GM18498 (cell line): ENCODE measurements at regions not wholly inside any gene's neighbourhood (a gene's known extent, or its start where the extent isn't known, plus 50 kb on each side); places are given as distances from the start of the nearest gene placed in this dataset.
A peak's percentile ranks its signal among the peaks of the same experiment; 100 is the strongest.

Experiments used
- ATAC-seq: cut with Tn5 transposase; IDR thresholded peaks from one replicate; pipeline ENCODE4 v1.9.1; 2021; ENCODE audit warnings: mild to moderate bottlenecking, moderate library complexity; ENCODE audit not compliant: unreplicated experiment

GRCh38 chr3:159828542-159828943 is 160.1 kb upstream of the IL12A start:
- peak; percentile 35 for ATAC-seq

GRCh38 chr3:159829056-159829455 is 159.6 kb upstream of the IL12A start:
- ATAC-seq, result no peak

GRCh38 chr3:159829539-159830227 is 159.0 kb upstream of the IL12A start:
- ATAC-seq, result no peak

- no peak for ATAC-seq
Observed at GRCh38 chr3:159830523-159831154, 158.0 kb upstream of the IL12A start.

- ATAC-seq, result peak; percentile 44
Observed at GRCh38 chr3:159831466-159831865, 157.2 kb upstream of the IL12A start.

- peak; percentile 93 for ATAC-seq
Observed at GRCh38 chr3:159832024-159832423, 156.6 kb upstream of the IL12A start.

- ATAC-seq, result no peak
Observed at GRCh38 chr3:159835126-159835525, 153.5 kb upstream of the IL12A start.

- ATAC-seq, result no peak
Observed at GRCh38 chr3:159837725-159838124, 150.9 kb upstream of the IL12A start.

- no peak for ATAC-seq
Observed at GRCh38 chr3:159838938-159839337, 149.7 kb upstream of the IL12A start.

GRCh38 chr3:159839561-159840379 is 148.9 kb upstream of the IL12A start, which contains the start of gene SCHIP1:
TSS of gene SCHIP1 (plus strand) at chr3:159839861.
- ATAC-seq, result peak; percentile 54

- no peak for ATAC-seq
Observed at GRCh38 chr3:159840703-159841299, 147.8 kb upstream of the IL12A start.

GRCh38 chr3:159841766-159842165 is 146.9 kb upstream of the IL12A start:
- ATAC-seq, result no peak

- ATAC-seq, result no peak
Observed at GRCh38 chr3:159843840-159844730, 144.6 kb upstream of the IL12A start.

- no peak for ATAC-seq
Observed at GRCh38 chr3:159844801-159845261, 143.8 kb upstream of the IL12A start.

GRCh38 chr3:159845737-159846136 is 142.9 kb upstream of the IL12A start:
- ATAC-seq, result no peak

- no peak for ATAC-seq
Observed at GRCh38 chr3:159846255-159846654, 142.4 kb upstream of the IL12A start.

- no peak for ATAC-seq
Observed at GRCh38 chr3:159848348-159849118, 140.1 kb upstream of the IL12A start.

- ATAC-seq, result no peak
Observed at GRCh38 chr3:159850481-159850880, 138.2 kb upstream of the IL12A start.

GRCh38 chr3:159852266-159852665 is 136.4 kb upstream of the IL12A start:
- no peak for ATAC-seq
